WTC11 (cell line): ENCODE measurements at regions not wholly inside any gene's neighbourhood (a gene's known extent, or its start where the extent isn't known, plus 50 kb on each side); places are given as distances from the start of the nearest gene placed in this dataset.

Experiments
- ATAC-seq: fragments of 200-7000 bp; cut with Tn5 transposase; 2 replicates; pipeline ENCODE4 v1.10.0; 2021; ENCODE audit warnings: mild to moderate bottlenecking, moderate library complexity
- CTCF ChIA-PET: fragments of 300-600 bp; sonication (Branson Sonifier 250); formaldehyde crosslinking; loops from one replicate; lab custom pipeline; 2021; ENCODE audit warnings: antibody characterized with exemption; lab: Charles Lee
- POLR2A ChIA-PET: fragments of 350-600 bp; sonication (Branson Sonifier 250); formaldehyde crosslinking; loops from one replicate; lab custom pipeline; 2021; ENCODE audit warnings: antibody characterized with exemption; lab: Charles Lee
- DNase-seq: peaks from one replicate; pipeline ENCODE4 v3.0.0; 2021; ENCODE audit warnings: low spot score
- H3K27ac Mint-ChIP-seq: 2 replicates; pipeline ENCODE4 v1.8.0; 2021; ENCODE audit warnings: mixed read lengths
- H3K27me3 Mint-ChIP-seq: 2 replicates; pipeline ENCODE4 v1.8.0; 2021; ENCODE audit warnings: low read depth, mild to moderate bottlenecking, moderate library complexity, mixed read lengths
- H3K36me3 Mint-ChIP-seq: 2 replicates; pipeline ENCODE4 v1.8.0; 2021; ENCODE audit warnings: mixed read lengths
- H3K4me1 Mint-ChIP-seq: 2 replicates; pipeline ENCODE4 v1.8.0; 2022; ENCODE audit warnings: mixed read lengths
- H3K4me3 Mint-ChIP-seq: 2 replicates; pipeline ENCODE4 v1.8.0; 2021; ENCODE audit warnings: mild to moderate bottlenecking, moderate library complexity, mixed read lengths
- H3K9me3 Mint-ChIP-seq: 2 replicates; pipeline ENCODE4 v1.8.0; 2021; ENCODE audit warnings: mixed read lengths
- ATF1 ChIP-seq: sonication (generic); formaldehyde crosslinking; IDR thresholded peaks from 2 replicates; pipeline ENCODE4 v1.8.1; 2023; ENCODE audit warnings: mild to moderate bottlenecking, moderate library complexity, missing genetic modification reagents
- HMGA2 ChIP-seq: fragments of 250-450 bp; sonication (Bioruptor Pico); IDR thresholded peaks from 2 replicates; pipeline ENCODE4 v1.4.0; 2021; ENCODE audit warnings: mild to moderate bottlenecking, moderate library complexity
- MYBL2 ChIP-seq: sonication (generic); formaldehyde crosslinking; IDR thresholded peaks from 2 replicates; pipeline ENCODE4 v1.8.1; 2023; ENCODE audit warnings: mild to moderate bottlenecking, moderate library complexity, missing genetic modification reagents
- OVOL2 ChIP-seq: fragments of 250-450 bp; sonication (Bioruptor Pico); IDR thresholded peaks from 2 replicates; pipeline ENCODE4 v1.9.0; 2021; ENCODE audit warnings: mild to moderate bottlenecking, borderline replicate concordance
- SMAD4 ChIP-seq: sonication (generic); formaldehyde crosslinking; IDR thresholded peaks from 2 replicates; pipeline ENCODE4 v1.8.0; 2022; ENCODE audit warnings: mild to moderate bottlenecking, missing genetic modification reagents
- SP1 ChIP-seq: sonication (generic); formaldehyde crosslinking; conservative IDR thresholded peaks from 2 replicates; pipeline ENCODE4 v1.8.1; 2022; ENCODE audit warnings: missing genetic modification reagents
- TCF7 ChIP-seq: sonication (generic); formaldehyde crosslinking; IDR thresholded peaks from 2 replicates; pipeline ENCODE4 v1.8.0; 2022; ENCODE audit warnings: mild to moderate bottlenecking, low read depth, missing genetic modification reagents, moderate library complexity
- TEAD1 ChIP-seq: sonication (generic); formaldehyde crosslinking; IDR thresholded peaks from 2 replicates; pipeline ENCODE4 v1.8.0; 2022; ENCODE audit warnings: mild to moderate bottlenecking, missing genetic modification reagents
- TP53 ChIP-seq: sonication (generic); formaldehyde crosslinking; IDR thresholded peaks from 2 replicates; pipeline ENCODE4 v1.8.1; 2023; ENCODE audit warnings: mild to moderate bottlenecking, missing genetic modification reagents
- ZNF317 ChIP-seq: sonication (generic); formaldehyde crosslinking; IDR thresholded peaks from 2 replicates; pipeline ENCODE4 v1.8.1; 2023; ENCODE audit warnings: low read depth, mild to moderate bottlenecking, moderate library complexity, missing genetic modification reagents, borderline replicate concordance
- TF ChIP-seq, protein P1 (sequence below): fragments of 250-450 bp; sonication (Bioruptor Pico); IDR thresholded peaks from 2 replicates; pipeline ENCODE4 v2.1.2; 2022; ENCODE audit warnings: mild to moderate bottlenecking, moderate library complexity
- TF ChIP-seq, protein P2 (sequence below): sonication (generic); formaldehyde crosslinking; IDR thresholded peaks from 2 replicates; pipeline ENCODE4 v1.8.1; 2022; ENCODE audit warnings: missing genetic modification reagents, borderline replicate concordance
- TF ChIP-seq, protein P3 (sequence below): fragments of 250-450 bp; sonication (Bioruptor Pico); IDR thresholded peaks from 2 replicates; pipeline ENCODE4 v1.9.0; 2021; ENCODE audit warnings: moderate library complexity, mild to moderate bottlenecking, inconsistent platforms, borderline replicate concordance
- TF ChIP-seq, protein P4 (sequence below): fragments of 250-450 bp; sonication (Bioruptor Pico); conservative IDR thresholded peaks from 2 replicates; pipeline ENCODE4 v1.9.0; 2021; ENCODE audit warnings: mild to moderate bottlenecking
- TF ChIP-seq, protein P5 (sequence below): sonication (generic); formaldehyde crosslinking; IDR thresholded peaks from 2 replicates; pipeline ENCODE4 v1.8.0; 2023; ENCODE audit warnings: mild to moderate bottlenecking, missing genetic modification reagents
- TF ChIP-seq, protein P6 (sequence below): sonication (generic); formaldehyde crosslinking; IDR thresholded peaks from 2 replicates; pipeline ENCODE4 v1.8.0; 2022; ENCODE audit warnings: mild to moderate bottlenecking, missing genetic modification reagents

DNA sequence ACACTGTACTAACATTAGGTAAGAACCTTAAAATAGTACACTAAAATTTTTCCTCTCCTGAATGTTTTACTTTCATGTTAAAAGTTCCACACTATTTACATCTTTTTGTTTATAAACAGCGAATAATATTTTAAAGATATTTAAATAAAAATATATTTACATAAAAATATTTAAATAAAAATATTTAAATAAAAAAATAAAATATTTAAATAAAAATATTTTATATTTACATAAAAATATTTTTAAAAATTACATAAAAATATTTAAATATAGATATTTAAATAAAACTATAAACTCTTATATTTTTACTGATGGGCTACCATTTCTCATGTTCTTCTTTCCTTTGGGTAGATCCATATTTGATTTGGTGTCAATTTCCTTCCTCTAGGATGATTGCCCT lies 619.0 kb downstream of the ANKRD7 start:
- ATAC-seq = no peak
- TF ChIP-seq TP53 (CRISPR knock-in tag) (no peak), HMGA2 (CRISPR knock-in tag) (peak; percentile 95; the same call in 1 of the 2 replicates)
- Mint-ChIP-seq H3K9me3 (no peaks in the 10 kb centered on the region; the same call in 1 of the 2 replicates), H3K27ac (no peak overlapping the region), H3K4me3 (no peak overlapping the region), H3K36me3 (no peaks in the 10 kb centered on the region), H3K27me3 (no peaks in the 10 kb centered on the region), H3K4me1 (no peaks in the 10 kb centered on the region)
- ChIA-PET POLR2A (no interaction called here), CTCF (no interaction called here)
- DNase-seq = no peak

DNA sequence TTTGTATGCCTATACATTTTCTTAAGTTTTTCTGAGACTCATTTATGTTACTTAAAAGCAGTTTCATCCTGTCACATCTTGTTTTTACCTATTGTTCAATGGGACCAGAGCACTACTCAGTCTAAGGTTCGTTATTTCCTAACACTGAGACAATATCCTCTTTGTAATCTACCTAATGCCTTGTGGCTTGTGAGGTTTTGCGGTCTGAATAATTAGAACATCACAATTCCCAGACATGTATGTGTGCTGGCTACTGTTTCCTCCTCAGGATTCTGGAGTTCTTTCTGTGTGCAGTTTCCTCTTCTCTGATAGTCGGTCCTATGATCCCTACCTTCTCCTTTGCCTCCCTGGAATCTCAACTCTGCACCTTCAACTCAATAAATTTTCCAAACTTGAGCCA lies 620.2 kb downstream of the ANKRD7 start:
- Mint-ChIP-seq H3K27ac (no peak overlapping the region), H3K4me1 (no peaks in the 10 kb centered on the region), H3K4me3 (no peak overlapping the region), H3K27me3 (no peaks in the 10 kb centered on the region), H3K36me3 (no peaks in the 10 kb centered on the region), H3K9me3 (no peaks in the 10 kb centered on the region; the same call in 1 of the 2 replicates)
- TF ChIP-seq, protein P1, sequence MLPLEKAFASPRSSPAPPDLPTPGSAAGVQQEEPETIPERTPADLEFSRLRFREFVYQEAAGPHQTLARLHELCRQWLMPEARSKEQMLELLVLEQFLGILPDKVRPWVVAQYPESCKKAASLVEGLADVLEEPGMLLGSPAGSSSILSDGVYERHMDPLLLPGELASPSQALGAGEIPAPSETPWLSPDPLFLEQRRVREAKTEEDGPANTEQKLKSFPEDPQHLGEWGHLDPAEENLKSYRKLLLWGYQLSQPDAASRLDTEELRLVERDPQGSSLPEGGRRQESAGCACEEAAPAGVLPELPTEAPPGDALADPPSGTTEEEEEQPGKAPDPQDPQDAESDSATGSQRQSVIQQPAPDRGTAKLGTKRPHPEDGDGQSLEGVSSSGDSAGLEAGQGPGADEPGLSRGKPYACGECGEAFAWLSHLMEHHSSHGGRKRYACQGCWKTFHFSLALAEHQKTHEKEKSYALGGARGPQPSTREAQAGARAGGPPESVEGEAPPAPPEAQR = no peak
- TF ChIP-seq MYBL2 (no peak), SMAD4 (CRISPR knock-in tag) (no peak), ZNF317 (CRISPR knock-in tag) (no peak)
- TF ChIP-seq, protein P2, sequence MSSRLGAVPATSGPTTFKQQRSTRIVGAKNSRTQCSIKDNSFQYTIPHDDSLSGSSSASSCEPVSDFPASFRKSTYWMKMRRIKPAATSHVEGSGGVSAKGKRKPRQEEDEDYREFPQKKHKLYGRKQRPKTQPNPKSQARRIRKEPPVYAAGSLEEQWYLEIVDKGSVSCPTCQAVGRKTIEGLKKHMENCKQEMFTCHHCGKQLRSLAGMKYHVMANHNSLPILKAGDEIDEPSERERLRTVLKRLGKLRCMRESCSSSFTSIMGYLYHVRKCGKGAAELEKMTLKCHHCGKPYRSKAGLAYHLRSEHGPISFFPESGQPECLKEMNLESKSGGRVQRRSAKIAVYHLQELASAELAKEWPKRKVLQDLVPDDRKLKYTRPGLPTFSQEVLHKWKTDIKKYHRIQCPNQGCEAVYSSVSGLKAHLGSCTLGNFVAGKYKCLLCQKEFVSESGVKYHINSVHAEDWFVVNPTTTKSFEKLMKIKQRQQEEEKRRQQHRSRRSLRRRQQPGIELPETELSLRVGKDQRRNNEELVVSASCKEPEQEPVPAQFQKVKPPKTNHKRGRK (CRISPR knock-in tag) = no peak
- TF ChIP-seq, protein P3, sequence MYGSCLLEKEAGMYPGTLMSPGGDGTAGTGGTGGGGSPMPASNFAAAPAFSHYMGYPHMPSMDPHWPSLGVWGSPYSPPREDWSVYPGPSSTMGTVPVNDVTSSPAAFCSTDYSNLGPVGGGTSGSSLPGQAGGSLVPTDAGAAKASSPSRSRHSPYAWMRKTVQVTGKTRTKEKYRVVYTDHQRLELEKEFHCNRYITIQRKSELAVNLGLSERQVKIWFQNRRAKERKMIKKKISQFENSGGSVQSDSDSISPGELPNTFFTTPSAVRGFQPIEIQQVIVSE = no peak
- TF ChIP-seq, protein P4, sequence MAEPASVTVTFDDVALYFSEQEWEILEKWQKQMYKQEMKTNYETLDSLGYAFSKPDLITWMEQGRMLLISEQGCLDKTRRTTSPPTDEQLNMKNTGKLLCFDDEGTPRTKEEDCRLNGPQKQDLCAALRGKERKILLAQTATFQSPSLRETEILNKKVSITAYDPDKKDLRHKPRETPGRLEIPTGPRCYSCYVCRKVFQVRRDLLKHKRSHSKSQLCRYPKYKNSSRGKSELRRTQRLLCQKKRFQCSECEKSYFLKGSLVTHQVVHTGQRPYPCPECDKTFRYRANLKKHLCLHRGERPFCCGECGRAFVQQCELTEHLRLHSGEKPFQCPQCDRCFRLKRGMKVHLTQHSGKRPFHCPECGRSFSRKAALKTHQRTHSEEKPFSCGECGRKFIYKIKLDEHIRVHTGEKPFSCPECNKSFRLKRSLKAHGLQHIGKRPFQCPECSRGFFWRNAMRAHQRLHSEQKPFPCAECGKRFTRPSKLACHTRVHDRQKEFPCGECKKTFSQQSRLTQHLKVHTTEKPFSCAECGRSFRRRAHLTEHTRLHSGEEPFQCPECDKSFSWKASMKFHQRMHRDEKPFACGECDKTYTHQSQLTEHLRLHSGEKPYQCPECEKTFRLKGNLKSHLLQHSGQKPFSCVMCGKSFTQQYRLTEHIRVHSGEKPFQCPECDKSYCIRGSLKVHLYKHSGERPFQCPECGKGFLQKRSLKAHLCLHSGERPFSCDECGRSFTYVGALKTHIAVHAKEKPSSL = no peak
- ChIA-PET POLR2A (no interaction called here), CTCF (no interaction called here)
- ATAC-seq (no peak), DNase-seq (no peak)

DNA sequence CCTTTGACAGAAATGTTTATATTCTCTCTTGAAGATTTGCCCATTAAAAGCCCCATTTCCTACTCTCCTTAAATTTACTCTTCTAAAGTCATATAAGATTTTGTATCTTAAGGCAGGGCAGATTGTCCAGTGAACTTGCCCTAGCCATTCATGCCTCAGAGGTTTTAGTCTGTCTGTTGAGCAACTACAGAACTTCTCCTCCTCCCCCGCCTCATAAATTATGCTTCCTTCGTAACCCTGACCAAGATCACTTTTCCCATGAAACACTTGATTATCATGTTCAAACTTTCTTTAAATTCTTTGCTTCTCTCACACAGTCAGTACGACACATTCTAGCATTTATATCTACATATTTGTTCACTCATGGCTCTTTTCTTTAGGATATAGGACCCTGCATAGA lies 621.3 kb downstream of the ANKRD7 start:
- TF ChIP-seq, protein P5, sequence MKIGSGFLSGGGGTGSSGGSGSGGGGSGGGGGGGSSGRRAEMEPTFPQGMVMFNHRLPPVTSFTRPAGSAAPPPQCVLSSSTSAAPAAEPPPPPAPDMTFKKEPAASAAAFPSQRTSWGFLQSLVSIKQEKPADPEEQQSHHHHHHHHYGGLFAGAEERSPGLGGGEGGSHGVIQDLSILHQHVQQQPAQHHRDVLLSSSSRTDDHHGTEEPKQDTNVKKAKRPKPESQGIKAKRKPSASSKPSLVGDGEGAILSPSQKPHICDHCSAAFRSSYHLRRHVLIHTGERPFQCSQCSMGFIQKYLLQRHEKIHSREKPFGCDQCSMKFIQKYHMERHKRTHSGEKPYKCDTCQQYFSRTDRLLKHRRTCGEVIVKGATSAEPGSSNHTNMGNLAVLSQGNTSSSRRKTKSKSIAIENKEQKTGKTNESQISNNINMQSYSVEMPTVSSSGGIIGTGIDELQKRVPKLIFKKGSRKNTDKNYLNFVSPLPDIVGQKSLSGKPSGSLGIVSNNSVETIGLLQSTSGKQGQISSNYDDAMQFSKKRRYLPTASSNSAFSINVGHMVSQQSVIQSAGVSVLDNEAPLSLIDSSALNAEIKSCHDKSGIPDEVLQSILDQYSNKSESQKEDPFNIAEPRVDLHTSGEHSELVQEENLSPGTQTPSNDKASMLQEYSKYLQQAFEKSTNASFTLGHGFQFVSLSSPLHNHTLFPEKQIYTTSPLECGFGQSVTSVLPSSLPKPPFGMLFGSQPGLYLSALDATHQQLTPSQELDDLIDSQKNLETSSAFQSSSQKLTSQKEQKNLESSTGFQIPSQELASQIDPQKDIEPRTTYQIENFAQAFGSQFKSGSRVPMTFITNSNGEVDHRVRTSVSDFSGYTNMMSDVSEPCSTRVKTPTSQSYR = no peak
- TF ChIP-seq ATF1 (CRISPR knock-in tag) = no peak
- no peak for TF ChIP-seq TEAD1
- TF ChIP-seq MYBL2 = no peak
- TF ChIP-seq, protein P1 = no peak
- TF ChIP-seq TCF7 (CRISPR knock-in tag) = no peak
- TF ChIP-seq SP1 (CRISPR knock-in tag) = no peak
- no peak for TF ChIP-seq OVOL2 (CRISPR knock-in tag)
- TF ChIP-seq, protein P6, sequence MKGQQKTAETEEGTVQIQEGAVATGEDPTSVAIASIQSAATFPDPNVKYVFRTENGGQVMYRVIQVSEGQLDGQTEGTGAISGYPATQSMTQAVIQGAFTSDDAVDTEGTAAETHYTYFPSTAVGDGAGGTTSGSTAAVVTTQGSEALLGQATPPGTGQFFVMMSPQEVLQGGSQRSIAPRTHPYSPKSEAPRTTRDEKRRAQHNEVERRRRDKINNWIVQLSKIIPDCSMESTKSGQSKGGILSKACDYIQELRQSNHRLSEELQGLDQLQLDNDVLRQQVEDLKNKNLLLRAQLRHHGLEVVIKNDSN (CRISPR knock-in tag) = no peak
- no peak for DNase-seq
- Mint-ChIP-seq H3K27ac (no peak overlapping the region), H3K4me1 (no peaks in the 10 kb centered on the region), H3K36me3 (no peaks in the 10 kb centered on the region), H3K27me3 (no peaks in the 10 kb centered on the region), H3K4me3 (no peak overlapping the region), H3K9me3 (peaks cover under 1% of the 10 kb centered on the region; the same call in 1 of the 2 replicates)
- ATAC-seq = no peak
- CTCF ChIA-PET = no interaction called here
- POLR2A ChIA-PET = no interaction called here
